Left ventricle myocardium superior (tissue), 1 donor: ENCODE measurements at regions not wholly inside any gene's neighbourhood (a gene's known extent, or its start where the extent isn't known, plus 50 kb on each side); places are given as distances from the start of the nearest gene placed in this dataset.

Experiments
- ATAC-seq: fragments of 200-7000 bp; cut with Tn5 transposase; one replicate; pipeline ENCODE4 v1.9.1; 2020; ENCODE audit warnings: mild to moderate bottlenecking, moderate library complexity
- DNase-seq: peaks from one replicate; pipeline ENCODE4 v3.0.0-alpha.2; 2020
- intact Hi-C: fragments of 100-400 bp; cut with micrococcal nuclease; formaldehyde crosslinking; loops from one replicate; pipeline ENCODE4 v1.11.0; 2022
- donor health status: DM: no; HTN: yes; CAD: no; lungs with severe emphysema.

GRCh38 chr10:3355536-3355935 lies 183.0 kb upstream of the PITRM1 start:
- DNase-seq, result no peak
- ATAC-seq, result no peak
- intact Hi-C loops, result no loop called here

GRCh38 chr10:3354174-3354900 lies 181.8 kb upstream of the PITRM1 start:
- intact Hi-C loops, result no loop called here
- no peak for DNase-seq
- no peak for ATAC-seq

- intact Hi-C loops, result no loop called here
- peak; percentile 74 for ATAC-seq
- no peak for DNase-seq
These were observed 180.7 kb upstream of the PITRM1 start for GRCh38 chr10:3353235-3353634.

- ATAC-seq (no peak), DNase-seq (no peak)
- intact Hi-C loops, result no loop called here
These were observed 178.2 kb upstream of the PITRM1 start for GRCh38 chr10:3350617-3351258.

GRCh38 chr10:3350205-3350604 lies 177.6 kb upstream of the PITRM1 start:
- intact Hi-C loops, result no loop called here
- ATAC-seq, result no peak

GRCh38 chr10:3348564-3348963 lies 176.0 kb upstream of the PITRM1 start:
- ATAC-seq (no peak), DNase-seq (no peak)
- intact Hi-C loops, result no loop called here

More at GRCh38 chr10:3350205-3350604, 177.6 kb upstream of the PITRM1 start:
- no peak for DNase-seq

- intact Hi-C loops, result no loop called here
- ATAC-seq (no peak), DNase-seq (no peak)
These were observed 175.0 kb upstream of the PITRM1 start for GRCh38 chr10:3347413-3348182.

- intact Hi-C loops, result no loop called here
These were observed 174.3 kb upstream of the PITRM1 start for GRCh38 chr10:3346851-3347250.

GRCh38 chr10:3342771-3343170 lies 170.2 kb upstream of the PITRM1 start:
- intact Hi-C loops, result no loop called here
- ATAC-seq (no peak), DNase-seq (no peak)

More at GRCh38 chr10:3346851-3347250, 174.3 kb upstream of the PITRM1 start:
- no peak for ATAC-seq
- no peak for DNase-seq

GRCh38 chr10:3340127-3340730 lies 167.6 kb upstream of the PITRM1 start:
- intact Hi-C loops, result no loop called here
- DNase-seq (no peak), ATAC-seq (no peak)

GRCh38 chr10:3339531-3339950 lies 167.0 kb upstream of the PITRM1 start:
- ATAC-seq (no peak), DNase-seq (no peak)
- intact Hi-C loops, result no loop called here

GRCh38 chr10:3339121-3339520 lies 166.5 kb upstream of the PITRM1 start:
- ATAC-seq (no peak), DNase-seq (no peak)
- intact Hi-C loops, result no loop called here

GRCh38 chr10:3337741-3338140 lies 165.2 kb upstream of the PITRM1 start:
- ATAC-seq, result no peak
- no peak for DNase-seq
- intact Hi-C loops, result no loop called here

GRCh38 chr10:3336673-3337293 lies 164.2 kb upstream of the PITRM1 start:
- intact Hi-C loops, result no loop called here
- DNase-seq (no peak), ATAC-seq (no peak)

- ATAC-seq (no peak), DNase-seq (no peak)
- intact Hi-C loops, result no loop called here
These were observed 160.8 kb upstream of the PITRM1 start for GRCh38 chr10:3333426-3333825.

GRCh38 chr10:3331690-3332230 lies 159.2 kb upstream of the PITRM1 start:
- DNase-seq (no peak), ATAC-seq (no peak)
- intact Hi-C loops, result no loop called here

- intact Hi-C loops, result no loop called here
- ATAC-seq, result no peak
- DNase-seq, result no peak
These were observed 158.6 kb upstream of the PITRM1 start for GRCh38 chr10:3331187-3331586.

GRCh38 chr10:3330663-3331062 lies 158.1 kb upstream of the PITRM1 start:
- intact Hi-C loops, result no loop called here
- ATAC-seq (peak; percentile 60), DNase-seq (peak; percentile 43)
